BJ (cell line): ENCODE measurements at regions not wholly inside any gene's neighbourhood (a gene's known extent, or its start where the extent isn't known, plus 50 kb on each side); places are given as distances from the start of the nearest gene placed in this dataset. TPM values are rescaled to one million over a fixed set of nuclear protein-coding genes. Genes with fewer than 3 reads are reported as not detected.

Source experiments
- CTCF ChIA-PET: fragments of 350-600 bp; formaldehyde crosslinking; extraction: SDS; loops from one replicate; lab custom pipeline; 2021; ENCODE audit warnings: antibody characterized with exemption, inconsistent platforms; lab: Yijun Ruan, JAX
- POLR2A ChIA-PET: fragments of 300-600 bp; sonication (Branson Sonifier 250); formaldehyde crosslinking; extraction: SDS; loops from one replicate; lab custom pipeline; 2021; ENCODE audit warnings: antibody characterized with exemption; lab: Charles Lee
- DNase-seq: peaks from one replicate; pipeline ENCODE4 v3.0.0-alpha.2; 2011; ENCODE audit warnings: low read depth
- H3K27me3 ChIP-seq: 2 replicates; pipeline ENCODE4 v1.6.0; 2011; ENCODE audit warnings: low read length; ENCODE audit not compliant: control insufficient read depth, insufficient read depth
- H3K36me3 ChIP-seq: 2 replicates; pipeline ENCODE4 v1.5.1; 2011; ENCODE audit warnings: low read length; ENCODE audit not compliant: control insufficient read depth, insufficient read depth
- H3K4me3 ChIP-seq: 2 replicates; pipeline ENCODE4 v1.5.1; 2011; ENCODE audit warnings: low read depth, mild to moderate bottlenecking, control low read depth, low read length
- CTCF ChIP-seq: IDR thresholded peaks from 2 replicates; pipeline ENCODE4 v1.5.1; 2011; ENCODE audit warnings: low read depth, mild to moderate bottlenecking, control low read depth, inconsistent platforms, low read length, moderate library complexity; ENCODE audit not compliant: insufficient read depth
- small RNA-seq: library from RNA; depleted of rRNA; stranded (forward); fragments of <200 nt; gene quantifications from one replicate; pipeline ENCODE3, GENCODE V24; 2012; ENCODE audit warnings: low replicate concordance, low read depth; ENCODE audit not compliant: insufficient read length

GRCh38 chr2:231655894-231656293 lies 52.4 kb upstream of the PTMA start:
- Histone ChIP-seq H3K4me3 (no peak overlapping the region), H3K36me3 (no peaks in the 10 kb centered on the region), H3K27me3 (no peaks in the 10 kb centered on the region)
- no peak for DNase-seq
- no peak for TF ChIP-seq CTCF
- ChIA-PET POLR2A (no interaction called here), CTCF (interaction anchor here (0.8 to 2.9 kb wide), 7 partner anchors 9 to 59 kb away, joined by 3 to 19 read pairs (median 4); no protein-coding TSS in a partner anchor)

Small RNA genes lying in the stretch of these regions (small RNA-seq; reads per million reads assigned to genes)
- gene RN7SL499P, result not detected
